ENCODE measurements at regions not wholly inside any gene's neighbourhood (a gene's known extent, or its start where the extent isn't known, plus 50 kb on each side); places are given as distances from the start of the nearest gene placed in this dataset.

- no peak overlapping the region for H3K27ac ChIP-seq
- ATAC-seq, result no peak
These were observed 335.6 kb downstream of the ZSWIM6 start for GRCh38 chr5:61667525-61668218.

GRCh38 chr5:61669531-61669930 is 337.5 kb downstream of the ZSWIM6 start:
- in situ Hi-C loops (cut with MboI; ENCODE audit: low sequenced_read_pairs in 4 of 4), result loop anchor here in 2 of 4 donors (10.0 to 25.0 kb wide), 2 partner anchors 707 to 715 kb away; no protein-coding TSS in a partner anchor
- DNase-seq (no peak), ATAC-seq (no peak)
- Histone ChIP-seq H3K9me3 (no peaks in the 10 kb centered on the region), H3K4me1 (peaks cover 0 to 5% of the 10 kb centered on the region in 2 donors), H3K36me3 (no peaks in the 10 kb centered on the region), H3K4me3 (no peak overlapping the region), H3K27ac (no peak overlapping the region), H3K27me3 (no peaks in the 10 kb centered on the region)
- intact Hi-C loops (cut with DNase I; ENCODE audit: low total_unique reads), result no loop called here
- TF ChIP-seq, protein P1, sequence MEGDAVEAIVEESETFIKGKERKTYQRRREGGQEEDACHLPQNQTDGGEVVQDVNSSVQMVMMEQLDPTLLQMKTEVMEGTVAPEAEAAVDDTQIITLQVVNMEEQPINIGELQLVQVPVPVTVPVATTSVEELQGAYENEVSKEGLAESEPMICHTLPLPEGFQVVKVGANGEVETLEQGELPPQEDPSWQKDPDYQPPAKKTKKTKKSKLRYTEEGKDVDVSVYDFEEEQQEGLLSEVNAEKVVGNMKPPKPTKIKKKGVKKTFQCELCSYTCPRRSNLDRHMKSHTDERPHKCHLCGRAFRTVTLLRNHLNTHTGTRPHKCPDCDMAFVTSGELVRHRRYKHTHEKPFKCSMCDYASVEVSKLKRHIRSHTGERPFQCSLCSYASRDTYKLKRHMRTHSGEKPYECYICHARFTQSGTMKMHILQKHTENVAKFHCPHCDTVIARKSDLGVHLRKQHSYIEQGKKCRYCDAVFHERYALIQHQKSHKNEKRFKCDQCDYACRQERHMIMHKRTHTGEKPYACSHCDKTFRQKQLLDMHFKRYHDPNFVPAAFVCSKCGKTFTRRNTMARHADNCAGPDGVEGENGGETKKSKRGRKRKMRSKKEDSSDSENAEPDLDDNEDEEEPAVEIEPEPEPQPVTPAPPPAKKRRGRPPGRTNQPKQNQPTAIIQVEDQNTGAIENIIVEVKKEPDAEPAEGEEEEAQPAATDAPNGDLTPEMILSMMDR (IDR thresholded peaks at IDR 0.05 in 4 of 5, conservative IDR thresholded peaks at IDR 0.05 in 1 of 5), result no peak
- TF ChIP-seq POLR2A (IDR thresholded peaks at IDR 0.05), result no peak

More at GRCh38 chr5:61667525-61668218, 335.6 kb downstream of the ZSWIM6 start:
- intact Hi-C loops (cut with DNase I; ENCODE audit: low total_unique reads), result no loop called here
- Histone ChIP-seq H3K4me3 (no peak overlapping the region), H3K4me1 (no peaks in the 10 kb centered on the region), H3K27me3 (no peaks in the 10 kb centered on the region), H3K36me3 (no peaks in the 10 kb centered on the region), H3K9me3 (no peaks in the 10 kb centered on the region)
- TF ChIP-seq, protein P1 (IDR thresholded peaks at IDR 0.05 in 4 of 5, conservative IDR thresholded peaks at IDR 0.05 in 1 of 5), result no peak
- TF ChIP-seq POLR2A (IDR thresholded peaks at IDR 0.05), result no peak
- in situ Hi-C loops (cut with MboI; ENCODE audit: low sequenced_read_pairs in 4 of 4), result loop anchor here in 2 of 4 donors (10.0 to 25.0 kb wide), 2 partner anchors 705 to 713 kb away; no protein-coding TSS in a partner anchor
- DNase-seq, result no peak

DNA sequence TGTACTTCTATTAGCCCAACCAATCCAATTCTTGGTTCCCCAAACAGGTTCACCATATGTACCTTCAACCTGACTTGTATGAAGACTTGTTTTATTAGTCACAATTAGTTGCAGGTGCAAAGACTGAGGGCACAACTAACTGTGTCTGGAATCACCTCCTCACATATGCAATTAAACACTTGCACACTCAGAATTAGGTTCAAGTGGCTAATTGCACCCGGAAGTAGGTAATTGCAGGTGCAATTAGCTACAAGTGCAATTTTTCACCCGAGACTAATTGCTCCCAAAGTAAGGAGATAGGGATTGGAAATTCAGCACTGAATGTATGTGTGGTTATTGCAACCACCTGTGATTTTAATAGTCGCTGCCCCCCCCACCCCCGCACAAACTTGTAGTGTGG is 338.9 kb downstream of the ZSWIM6 start:
- H3K27ac ChIP-seq, result no peak overlapping the region
- TF ChIP-seq, protein P1 (IDR thresholded peaks at IDR 0.05 in 4 of 5, conservative IDR thresholded peaks at IDR 0.05 in 1 of 5), result no peak
- no peak for TF ChIP-seq POLR2A (IDR thresholded peaks at IDR 0.05)
- H3K4me1 ChIP-seq, result peaks cover 0 to 5% of the 10 kb centered on the region in 2 donors
- in situ Hi-C loops (cut with MboI; ENCODE audit: low sequenced_read_pairs in 4 of 4) (loop anchor here in 1 of 4 donors (25.0 kb wide), 1 partner anchor 709 kb away; no protein-coding TSS in a partner anchor), intact Hi-C loops (cut with DNase I; ENCODE audit: low total_unique reads) (no loop called here)
- H3K9me3 ChIP-seq, result no peaks in the 10 kb centered on the region
- no peaks in the 10 kb centered on the region for H3K36me3 ChIP-seq
- ATAC-seq (no peak), DNase-seq (no peak)
- H3K27me3 ChIP-seq, result no peaks in the 10 kb centered on the region
- H3K4me3 ChIP-seq, result no peak overlapping the region

GRCh38 chr5:61673007-61673735 is 341.1 kb downstream of the ZSWIM6 start:
- DNase-seq, result no peak
- in situ Hi-C loops (cut with MboI; ENCODE audit: low sequenced_read_pairs in 4 of 4) (loop anchor here in 1 of 4 donors (25.0 kb wide), 1 partner anchor 711 kb away; no protein-coding TSS in a partner anchor), intact Hi-C loops (cut with DNase I; ENCODE audit: low total_unique reads) (no loop called here)
- Histone ChIP-seq H3K9me3 (no peaks in the 10 kb centered on the region), H3K36me3 (no peaks in the 10 kb centered on the region), H3K4me1 (peaks cover 0 to 5% of the 10 kb centered on the region in 2 donors), H3K27me3 (no peaks in the 10 kb centered on the region), H3K4me3 (no peak overlapping the region), H3K27ac (no peak overlapping the region)
- ATAC-seq, result peak in 1 of 2 donors; percentile 36
- no peak for TF ChIP-seq POLR2A (IDR thresholded peaks at IDR 0.05)
- TF ChIP-seq, protein P1 (IDR thresholded peaks at IDR 0.05 in 4 of 5, conservative IDR thresholded peaks at IDR 0.05 in 1 of 5), result no peak

Measured in gastrocnemius medialis (tissue), 4 donors.